Activated CD4-positive, alpha-beta T cell treated with anti-CD3 and anti-CD28 coated beads, Interleukin-2, amount 50 U/mL, for 24 hours (primary cell): ENCODE measurements at regions not wholly inside any gene's neighbourhood (a gene's known extent, or its start where the extent isn't known, plus 50 kb on each side); places are given as distances from the start of the nearest gene placed in this dataset.

ENCODE experiments used
- DNase-seq, 2 donors: peaks; one replicate each; pipeline ENCODE4 v3.0.0-alpha.2; 2020; ENCODE audit warnings: low read depth in 1 of 2, low spot score in 1 of 2

DNA sequence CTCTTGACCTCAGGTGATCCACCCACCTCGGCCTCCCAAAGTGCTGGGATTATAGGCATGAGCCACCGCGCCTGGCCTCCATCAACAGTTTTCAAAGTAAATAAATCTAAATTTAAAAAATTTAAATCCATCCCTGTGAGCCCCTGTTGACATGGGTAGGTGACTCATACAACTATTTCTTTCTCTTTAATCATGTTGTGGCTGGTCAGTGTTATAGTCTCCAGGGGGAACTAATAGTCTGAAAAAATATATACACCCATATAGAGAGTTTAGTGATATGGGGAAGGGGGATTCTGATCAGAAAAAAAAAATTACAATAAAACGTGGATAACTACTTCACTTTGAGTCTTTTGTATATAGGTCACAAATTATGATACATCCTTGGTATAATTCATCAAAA, 159.2 kb downstream of the ZNF608 start:
- DNase-seq: no peak

DNA sequence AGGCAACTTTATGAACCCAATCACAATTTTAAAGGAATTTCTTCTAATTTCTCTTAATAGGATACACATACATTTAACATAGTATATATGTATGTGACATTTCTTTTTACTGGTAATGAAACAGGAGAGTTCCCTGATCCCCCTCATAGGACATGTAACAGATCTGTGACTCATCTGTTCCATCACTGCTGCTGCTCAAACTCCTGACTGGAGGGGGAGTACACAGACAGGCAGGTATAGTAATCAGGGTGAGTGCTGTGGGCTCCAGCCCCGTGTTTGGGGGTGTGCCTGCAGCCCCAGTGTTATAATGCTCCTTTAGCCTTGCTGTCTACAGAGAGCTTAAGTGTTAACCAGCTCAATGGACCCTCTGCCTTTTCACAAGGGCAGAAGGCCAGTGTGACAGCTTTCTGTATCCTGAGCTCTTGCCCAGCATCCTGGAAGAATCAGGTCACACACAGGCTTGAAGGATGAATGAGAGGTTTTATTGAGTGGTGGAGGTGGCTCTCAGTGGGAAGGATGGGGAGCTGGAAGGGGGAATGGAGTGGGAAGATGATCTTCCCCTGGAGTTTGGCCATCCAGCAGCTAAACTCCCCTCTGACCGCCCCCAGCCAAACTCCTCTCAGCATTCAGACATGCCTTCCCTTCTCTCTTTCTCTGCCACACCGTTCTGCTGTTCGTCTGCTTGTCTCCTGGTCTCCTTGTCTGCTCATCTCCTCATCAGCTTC, 161.3 kb downstream of the ZNF608 start:
- DNase-seq: no peak

DNA sequence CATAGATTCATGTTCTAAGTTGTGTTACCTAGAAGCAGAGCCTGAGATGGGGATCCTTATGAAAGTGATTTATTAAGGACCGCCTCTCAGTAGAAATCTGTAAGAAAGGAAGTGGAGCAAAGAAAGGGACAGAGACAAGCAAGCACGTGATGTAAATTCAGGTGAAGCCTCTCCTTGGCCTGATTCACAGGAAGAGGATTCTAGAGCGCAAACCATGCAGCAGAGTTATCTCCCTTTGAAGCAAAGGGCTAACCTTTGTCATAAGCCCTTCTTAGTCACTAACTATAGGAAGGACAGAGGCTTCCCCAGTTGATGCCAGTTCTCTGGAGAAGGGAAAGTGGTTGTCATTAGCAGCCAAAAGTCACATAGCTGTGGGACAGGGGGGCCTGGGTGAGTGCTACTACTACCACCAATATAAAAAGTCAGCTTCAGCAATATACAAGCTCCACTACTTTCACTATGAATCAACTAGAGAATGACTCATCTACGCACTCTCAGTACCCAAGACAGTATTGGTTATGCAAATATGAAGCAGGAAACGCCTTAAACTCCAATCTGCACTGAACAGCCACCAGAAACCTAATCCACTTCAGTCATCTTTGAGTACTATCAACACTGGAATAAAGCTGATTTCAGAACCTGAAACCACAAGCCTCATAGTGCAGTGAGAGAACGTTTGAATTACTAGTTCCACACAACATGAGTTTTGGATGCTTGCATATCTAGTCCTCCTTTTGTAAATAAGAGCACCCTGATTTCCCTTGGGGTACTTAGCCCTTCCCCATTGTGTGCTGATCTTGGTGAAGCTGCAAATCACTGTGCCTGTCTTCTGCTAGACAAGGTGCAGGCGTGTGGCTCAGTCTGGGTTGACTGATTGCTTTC, 162.7 kb downstream of the ZNF608 start:
- DNase-seq: peak in 1 of 2 donors; percentile 33

DNA sequence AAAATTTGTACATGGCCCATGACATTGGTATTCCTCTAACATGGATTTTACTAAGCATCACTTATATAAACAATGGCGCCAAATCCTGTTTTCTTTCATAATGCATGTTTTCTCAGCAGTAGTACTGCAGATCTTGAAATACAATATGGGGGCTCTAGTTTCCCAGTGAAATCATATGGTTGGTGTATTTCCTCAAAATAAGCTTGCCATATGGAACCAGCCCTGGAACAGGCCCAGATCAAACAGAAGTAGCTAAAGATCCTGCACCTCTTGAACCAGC, 163.9 kb downstream of the ZNF608 start:
- DNase-seq: no peak

DNA sequence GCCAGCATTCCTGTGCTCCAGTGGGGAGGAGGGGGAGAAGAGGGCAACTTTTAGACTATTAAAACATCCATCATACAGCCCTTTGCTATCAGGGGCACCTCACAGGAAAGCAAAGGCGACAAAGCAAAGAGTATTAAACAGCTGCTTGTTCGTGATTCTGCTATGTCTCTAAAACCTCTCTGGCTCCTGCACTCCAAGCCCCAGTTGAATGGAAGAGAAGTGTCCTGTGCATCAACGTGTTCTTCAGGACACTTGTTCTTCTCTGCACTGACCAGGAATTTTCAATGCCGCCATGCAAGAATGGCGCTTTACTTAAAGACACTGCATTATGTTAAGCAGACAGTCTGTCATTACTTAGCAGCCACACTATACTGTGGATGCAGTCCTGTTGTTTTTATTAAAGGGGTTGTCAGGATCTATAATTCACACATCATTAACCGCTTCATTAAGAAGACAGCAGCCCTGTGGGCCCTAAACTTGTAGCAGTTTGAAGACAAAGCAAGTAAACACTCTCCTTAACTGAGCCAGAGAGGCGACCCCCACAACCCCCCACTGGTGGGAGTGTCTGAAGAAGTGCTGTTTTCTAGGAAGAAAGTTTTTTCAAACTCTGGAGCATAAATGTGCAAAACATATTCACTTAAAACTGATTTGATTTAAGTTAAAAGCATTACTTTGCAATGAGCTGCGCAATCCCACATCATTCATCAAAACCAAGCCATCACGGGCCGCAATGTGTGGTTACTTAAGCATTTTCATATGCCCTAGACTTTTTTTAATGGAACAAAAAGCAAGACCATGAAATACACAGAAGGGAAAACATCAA, 164.5 kb downstream of the ZNF608 start:
- DNase-seq: no peak

DNA sequence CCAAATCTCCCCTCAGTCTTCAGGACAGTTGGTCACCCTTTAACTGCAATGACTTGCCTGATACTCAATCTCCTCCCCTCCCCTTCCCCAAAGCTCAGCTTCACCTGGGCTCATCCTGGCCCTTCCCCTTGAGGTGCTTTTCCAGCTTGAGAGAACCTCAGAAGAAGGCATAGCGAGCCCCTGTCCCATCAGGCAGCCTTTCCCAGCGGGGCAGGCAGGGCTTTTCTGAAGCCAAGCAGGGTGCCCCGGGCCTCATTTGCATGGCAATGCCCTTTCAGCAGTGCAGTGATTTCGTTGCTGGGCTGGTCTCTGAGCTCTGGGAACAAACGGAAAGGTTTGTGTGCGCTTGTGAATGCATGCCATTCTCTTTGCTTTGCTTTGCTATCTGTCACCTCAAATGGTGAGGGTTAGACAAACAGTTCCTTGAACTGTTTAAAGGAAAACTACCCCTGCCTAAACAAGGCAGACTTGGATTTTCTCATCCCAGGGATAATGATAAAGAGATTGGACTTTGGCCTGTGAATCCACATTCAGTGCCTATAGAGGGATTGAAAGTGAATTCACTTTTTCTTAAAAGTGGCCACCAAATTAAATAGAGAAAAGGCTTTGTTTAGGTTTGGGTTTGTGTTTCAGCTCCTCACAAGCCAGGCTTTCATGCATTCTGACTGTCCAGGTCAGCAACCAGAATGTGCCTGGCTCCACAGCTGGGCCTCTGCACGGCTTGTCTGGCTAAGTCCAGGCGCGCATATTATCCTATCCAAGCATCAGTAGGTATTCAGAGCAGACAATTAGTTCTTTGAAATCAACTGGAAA, 165.3 kb downstream of the ZNF608 start:
- DNase-seq: no peak

DNA sequence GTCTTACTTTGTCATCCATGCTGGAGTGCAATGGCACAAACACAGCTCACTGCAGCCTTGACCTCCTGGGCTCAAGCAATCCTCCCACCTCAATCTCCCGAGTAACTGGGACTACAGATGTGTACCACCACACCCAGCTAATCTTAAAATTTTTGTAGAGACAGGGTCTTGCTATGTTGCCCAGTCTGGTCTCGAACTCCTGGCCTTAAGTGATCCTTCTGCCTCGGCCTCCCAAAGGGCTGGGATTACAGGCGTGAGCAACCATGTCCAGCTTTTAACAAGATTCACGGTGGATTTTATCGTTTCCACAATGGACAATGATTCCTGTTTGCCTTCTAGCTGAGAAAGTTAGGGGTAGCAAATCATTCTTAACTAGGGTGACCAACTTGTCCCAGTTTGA, 165.9 kb downstream of the ZNF608 start:
- DNase-seq: no peak

DNA sequence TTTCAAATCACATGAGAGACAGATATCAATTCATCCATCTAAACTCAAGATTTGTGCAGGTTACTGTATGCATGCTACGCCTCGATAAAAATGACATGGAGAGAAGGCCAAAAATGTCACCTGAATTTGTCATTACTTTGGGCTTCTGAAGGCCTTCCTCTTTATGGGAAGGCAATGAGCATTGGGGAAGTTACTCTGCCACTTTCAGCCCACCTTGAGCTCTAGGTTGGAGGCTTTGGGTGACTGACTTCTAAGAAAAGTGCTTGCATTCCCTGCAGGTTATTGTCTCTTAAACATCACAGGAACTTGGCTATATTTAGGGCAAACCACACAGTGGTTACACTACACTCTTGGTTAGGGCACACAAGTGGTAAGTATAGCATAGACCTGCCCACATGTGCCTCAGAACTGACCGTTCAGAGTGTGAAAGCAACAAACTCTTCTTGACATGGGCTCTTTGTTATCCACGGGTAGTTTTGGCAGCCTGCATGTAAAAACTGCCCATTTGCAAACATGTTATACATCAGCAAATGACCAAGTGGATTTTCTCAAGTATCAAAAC, 169.5 kb downstream of the ZNF608 start:
- no peak for DNase-seq

DNA sequence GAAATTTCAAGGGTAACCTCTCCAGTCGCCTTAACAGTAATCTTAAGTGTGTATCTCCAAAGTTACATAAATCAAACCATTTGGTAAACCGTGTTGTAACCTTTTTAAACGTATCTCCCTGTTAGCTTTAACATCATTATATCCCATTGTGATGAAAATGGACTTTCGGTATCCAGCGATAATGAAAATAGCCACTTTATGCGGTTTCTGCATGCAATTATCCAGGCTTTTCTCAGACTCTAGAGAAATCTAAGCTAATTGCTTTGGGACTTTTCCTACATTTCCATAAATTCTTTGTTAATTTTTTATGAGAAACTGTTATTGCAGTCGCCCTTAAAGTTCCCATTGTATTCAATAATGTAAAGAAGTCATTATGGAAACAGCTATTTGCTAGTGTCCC, 170.7 kb downstream of the ZNF608 start:
- no peak for DNase-seq

DNA sequence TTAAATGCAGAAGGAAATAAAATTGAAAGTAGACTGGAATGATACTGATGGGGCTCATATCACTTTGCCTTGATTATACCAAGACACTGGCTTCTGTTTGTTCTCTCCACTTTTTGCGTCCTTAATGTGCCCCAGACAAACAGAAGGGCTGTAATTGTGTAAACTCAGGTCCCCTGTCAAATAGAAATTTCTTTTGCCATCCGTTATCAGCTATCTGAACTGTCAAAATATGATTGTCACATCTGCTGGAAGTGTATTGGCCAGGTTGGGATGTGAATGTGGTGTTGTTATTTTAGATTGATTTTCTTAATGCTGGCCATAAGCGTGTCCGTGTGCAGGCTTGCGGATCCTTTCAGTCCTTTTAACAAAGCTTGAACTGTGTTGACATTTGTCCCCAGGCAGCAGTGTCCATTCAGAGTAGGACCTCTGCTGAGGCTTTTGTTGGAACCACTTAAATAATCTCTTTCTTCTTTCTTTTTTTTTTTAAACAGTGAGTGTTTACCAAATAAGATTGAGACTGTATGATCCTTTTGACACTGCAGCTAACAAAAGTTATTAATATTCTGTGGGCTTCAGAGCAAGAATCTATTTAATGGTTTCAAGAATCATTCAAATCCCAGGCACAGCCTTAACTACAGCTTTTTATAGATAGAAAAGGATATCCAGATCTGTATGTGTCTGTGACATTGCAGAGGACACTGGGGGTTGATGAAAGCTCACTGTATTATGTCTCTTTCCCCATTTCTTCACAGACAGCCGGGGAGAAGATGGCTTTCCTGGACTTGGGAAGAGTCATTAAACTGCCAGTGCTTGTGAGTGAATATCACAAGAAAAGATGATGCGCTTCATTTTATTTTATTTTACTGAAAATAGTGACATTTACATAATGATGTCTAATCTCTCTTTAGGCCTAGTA, 171.7 kb downstream of the ZNF608 start:
- no peak for DNase-seq

DNA sequence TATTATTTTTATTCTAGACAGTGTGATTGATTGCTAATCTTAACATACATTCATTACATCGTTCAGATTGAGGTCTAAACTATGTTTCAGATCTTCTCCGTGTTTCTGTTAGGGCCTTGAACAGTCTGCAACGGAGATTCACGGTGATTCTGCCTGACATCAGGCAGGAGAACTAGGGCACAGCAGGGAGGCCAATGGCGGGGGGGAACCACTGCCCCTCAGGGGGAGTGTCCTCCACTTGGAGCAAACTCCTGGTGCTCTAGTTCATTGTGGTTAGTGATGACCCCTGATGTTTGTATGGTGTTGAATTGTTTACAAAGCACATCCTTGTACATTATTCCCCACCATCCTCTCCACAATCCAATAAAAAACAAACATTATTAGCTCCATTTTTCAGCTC, 173.5 kb downstream of the ZNF608 start:
- DNase-seq: no peak

DNA sequence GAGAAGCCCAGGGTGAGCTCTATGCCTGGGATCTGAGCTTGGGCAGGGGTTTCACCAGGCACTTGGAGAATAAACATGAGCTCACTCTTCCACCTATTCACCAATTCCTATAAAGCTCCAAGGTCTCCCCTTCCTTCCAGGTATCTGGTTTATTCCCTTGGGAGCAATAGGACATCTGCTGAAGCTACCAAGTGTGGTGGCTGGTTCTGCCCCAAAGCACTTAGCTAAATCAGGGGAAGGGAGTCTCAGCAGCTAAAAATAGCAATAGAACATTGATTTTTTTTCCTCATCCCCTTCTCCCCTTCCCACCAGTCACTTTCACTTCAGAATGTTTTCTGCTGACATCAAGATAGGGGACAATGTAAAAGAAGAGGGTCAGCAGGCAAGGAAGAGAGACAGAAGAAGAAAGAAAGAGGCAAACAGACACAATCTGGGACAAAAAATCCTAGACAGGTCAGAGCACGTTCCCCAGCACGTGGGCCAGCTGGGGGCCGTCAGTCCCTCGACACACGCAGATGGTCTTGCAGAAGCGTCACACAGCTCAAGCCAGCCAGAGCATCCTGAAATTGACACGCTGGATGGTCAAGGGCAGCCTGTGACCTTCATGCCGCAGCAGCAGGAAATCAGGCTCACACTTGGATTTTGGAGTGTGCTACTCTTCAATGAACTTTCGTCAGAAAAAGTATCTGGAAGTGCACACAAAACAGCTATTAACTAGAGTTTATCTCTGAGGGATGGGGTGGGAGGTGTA, 176.0 kb downstream of the ZNF608 start:
- DNase-seq: no peak

DNA sequence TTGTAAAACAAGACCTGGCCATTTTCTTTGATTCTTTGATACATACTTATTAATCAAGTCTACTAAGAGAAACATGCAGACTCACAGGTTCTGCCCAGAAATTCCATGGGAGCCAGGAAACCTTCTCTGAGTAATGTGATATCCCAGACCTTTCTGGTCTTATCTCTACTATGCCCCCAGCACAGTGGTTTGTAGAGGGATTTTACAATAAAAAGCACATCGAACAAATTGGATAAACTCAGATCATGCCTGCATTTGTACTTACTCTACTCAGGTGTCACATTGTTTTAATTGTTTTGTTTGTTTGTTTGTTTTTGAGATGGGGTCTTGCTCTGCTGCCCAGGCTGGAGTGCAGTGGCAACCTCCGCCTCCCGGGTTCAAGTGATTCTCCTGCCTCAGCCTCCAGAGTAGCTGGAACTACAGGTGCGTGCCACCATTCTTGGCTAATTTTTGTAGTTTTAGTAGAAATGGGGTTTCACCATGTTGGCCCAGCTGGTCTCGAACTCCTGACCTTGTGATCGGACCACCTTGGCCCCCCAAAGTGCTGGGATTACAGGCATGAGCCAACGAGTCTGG, 179.5 kb downstream of the ZNF608 start:
- DNase-seq: no peak

DNA sequence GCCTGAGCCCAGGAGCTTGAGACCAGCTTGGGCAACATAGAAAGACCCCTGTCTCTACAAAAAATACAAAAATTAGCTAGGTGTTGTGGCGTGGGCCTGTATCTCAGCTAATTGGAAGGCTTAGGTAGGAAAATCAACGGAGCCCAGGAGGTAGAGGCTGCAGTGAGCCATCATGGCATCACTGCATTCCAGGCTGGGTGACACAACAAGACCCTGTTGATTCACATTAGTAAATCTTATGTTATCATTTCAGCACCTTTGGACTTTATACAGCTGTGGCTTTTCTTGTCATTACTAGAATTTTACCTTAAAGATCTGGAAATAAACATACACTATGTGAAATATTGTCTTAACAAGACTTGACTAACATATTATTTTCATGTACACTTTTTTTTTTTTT, 185.0 kb downstream of the ZNF608 start:
- DNase-seq: no peak

DNA sequence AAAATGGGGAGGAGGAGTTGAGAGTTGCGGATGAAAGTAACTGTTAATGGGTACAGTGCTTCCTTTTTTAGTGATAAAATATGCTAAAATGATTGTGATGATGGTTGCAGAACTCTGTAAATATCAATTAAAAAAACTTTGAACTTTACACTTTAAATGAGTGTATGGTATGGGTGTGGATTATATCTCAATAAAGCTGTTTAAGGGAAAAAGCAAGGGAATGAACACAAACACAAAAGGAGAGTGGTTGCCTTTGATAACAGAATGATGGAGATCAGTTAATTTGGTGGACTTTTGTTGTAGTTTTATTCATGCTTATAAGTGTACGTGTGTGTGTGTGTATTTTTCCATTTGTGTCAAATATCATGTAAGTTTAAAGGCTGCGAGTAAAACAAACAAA, 186.1 kb downstream of the ZNF608 start:
- DNase-seq: no peak

DNA sequence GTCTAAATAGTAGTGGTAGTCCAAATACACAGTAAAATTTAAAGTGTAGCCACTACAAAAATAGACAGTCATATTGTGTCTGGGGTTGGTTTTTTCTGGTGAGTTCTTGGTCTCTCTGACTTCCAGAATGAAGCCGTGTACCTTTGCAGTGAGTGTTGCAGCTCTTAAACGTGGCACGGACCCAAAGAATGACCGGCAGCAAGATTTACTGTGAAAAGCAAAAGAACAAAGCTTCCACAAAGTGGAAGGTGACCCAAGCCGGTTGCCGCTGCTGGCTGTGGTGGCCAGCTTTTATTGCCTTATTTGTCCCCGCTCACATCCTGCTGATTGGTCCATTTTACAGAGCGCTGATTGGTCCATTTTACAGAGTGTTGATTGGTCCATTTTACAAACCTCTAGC, 188.7 kb downstream of the ZNF608 start:
- DNase-seq: no peak

DNA sequence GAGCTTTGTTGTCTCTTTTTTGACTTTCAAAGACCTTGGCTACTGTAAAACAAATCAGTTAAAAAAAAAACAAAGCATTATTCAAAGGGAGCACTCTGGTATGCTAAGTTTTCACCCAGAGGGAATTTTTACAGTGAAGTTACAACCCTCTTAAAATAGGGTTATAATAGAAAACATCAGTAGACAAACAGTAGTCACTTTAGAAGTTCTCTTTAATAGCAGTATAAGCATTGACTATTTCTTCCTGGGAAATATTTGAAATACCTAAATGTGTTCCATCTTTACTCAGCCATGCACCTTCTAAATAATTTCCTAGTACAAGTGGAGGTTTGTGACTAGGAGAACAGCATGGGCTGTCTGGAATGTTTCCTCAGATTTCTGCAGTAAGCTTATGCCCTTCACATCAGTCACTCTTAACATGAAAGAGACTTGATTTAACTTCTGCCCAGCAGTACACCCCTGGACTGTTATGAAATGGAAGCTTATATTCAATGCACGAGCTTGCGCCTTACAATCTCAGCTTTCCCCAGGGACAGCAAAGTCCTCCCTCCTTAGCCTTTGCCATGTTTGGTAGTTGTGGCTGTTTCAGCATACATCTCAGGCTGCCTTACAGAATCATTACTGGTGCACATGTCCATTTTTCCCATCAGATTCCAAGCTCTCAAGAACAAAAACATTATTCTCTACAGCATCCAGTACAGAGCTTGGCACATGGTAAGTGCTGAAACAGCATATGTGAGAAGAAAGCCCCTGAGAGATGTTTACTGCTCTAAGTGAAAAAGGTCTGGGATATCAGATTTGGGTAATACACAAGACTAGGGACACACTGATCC, 191.5 kb downstream of the ZNF608 start:
- DNase-seq: no peak

DNA sequence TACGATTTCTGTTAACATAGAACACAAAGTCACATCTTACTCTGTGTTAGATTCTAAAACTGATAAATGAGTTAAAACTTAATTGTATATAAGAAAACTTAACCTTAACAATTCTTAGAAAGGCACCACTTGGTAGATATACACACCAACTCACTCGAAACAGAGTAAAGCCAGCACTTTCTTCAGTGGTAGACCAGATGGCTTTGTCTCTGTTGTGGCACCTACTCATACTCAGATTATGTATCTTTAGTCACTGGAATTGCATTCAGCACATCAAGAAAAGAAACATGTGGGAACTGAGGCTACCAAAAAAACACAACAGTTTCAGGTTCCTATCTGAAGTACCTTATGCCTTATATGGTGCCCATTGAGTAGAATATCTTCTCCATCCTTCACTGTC, 192.5 kb downstream of the ZNF608 start:
- no peak for DNase-seq
